GM23338 (cell line): ENCODE measurements at regions not wholly inside any gene's neighbourhood (a gene's known extent, or its start where the extent isn't known, plus 50 kb on each side); places are given as distances from the start of the nearest gene placed in this dataset.

Source experiments
- ATAC-seq: fragments of 200-7000 bp; cut with Tn5 transposase; 3 replicates; pipeline ENCODE4 v1.9.1; 2020
- DNase-seq: peaks from one replicate; pipeline ENCODE4 v3.0.0-alpha.2; 2015; ENCODE audit warnings: low spot score
- H2AFZ ChIP-seq: fragments of 200-600 bp; sonication (generic); 2 replicates; pipeline ENCODE4 v1.8.0; 2016; ENCODE audit warnings: antibody characterized with exemption, mild to moderate bottlenecking, moderate library complexity
- H3F3A ChIP-seq: fragments of 200-600 bp; sonication (generic); replicated peaks from 2 replicates; pipeline ENCODE4 v1.8.0; 2017; ENCODE audit warnings: antibody characterized with exemption, mixed run types, low read depth
- H3K27ac ChIP-seq: fragments of 200-600 bp; sonication (generic); 2 replicates; pipeline ENCODE4 v1.6.1; 2016; ENCODE audit warnings: low read depth
- H3K27me3 ChIP-seq: fragments of 200-600 bp; sonication (generic); 2 replicates; pipeline ENCODE4 v1.8.0; 2016; ENCODE audit warnings: mild to moderate bottlenecking, mixed run types, moderate library complexity; ENCODE audit not compliant: insufficient read depth
- H3K36me3 ChIP-seq: fragments of 200-600 bp; sonication (generic); 2 replicates; pipeline ENCODE4 v1.8.0; 2016; ENCODE audit warnings: mild to moderate bottlenecking; ENCODE audit not compliant: insufficient read depth
- H3K4me1 ChIP-seq: fragments of 200-600 bp; sonication (generic); 2 replicates; pipeline ENCODE4 v1.8.0; 2016; ENCODE audit warnings: mild to moderate bottlenecking, moderate library complexity; ENCODE audit not compliant: insufficient read depth
- H3K4me2 ChIP-seq: fragments of 200-600 bp; sonication (generic); 2 replicates; pipeline ENCODE4 v1.7.1; 2017; ENCODE audit warnings: mixed run types
- H3K4me3 ChIP-seq: fragments of 200-600 bp; sonication (generic); 2 replicates; pipeline ENCODE4 v1.6.1; 2016; ENCODE audit warnings: mixed run types
- H3K79me2 ChIP-seq: fragments of 200-600 bp; sonication (generic); replicated peaks from 2 replicates; pipeline ENCODE4 v1.8.0; 2017; ENCODE audit warnings: mild to moderate bottlenecking; ENCODE audit not compliant: insufficient read depth
- H3K9me2 ChIP-seq: fragments of 200-600 bp; sonication (generic); 2 replicates; pipeline ENCODE4 v1.8.0; 2017; ENCODE audit not compliant: insufficient read depth
- H4K20me1 ChIP-seq: fragments of 200-600 bp; sonication (generic); replicated peaks from 2 replicates; pipeline ENCODE4 v1.8.0; 2017; ENCODE audit warnings: mild to moderate bottlenecking; ENCODE audit not compliant: insufficient read depth
- H3K27ac Mint-ChIP-seq: 2 replicates; pipeline ENCODE4 v1.8.0; 2020; ENCODE audit warnings: inconsistent platforms, mild to moderate bottlenecking, moderate library complexity, mixed read lengths
- H3K27me3 Mint-ChIP-seq: 3 replicates; pipeline ENCODE4 v1.8.0; 2022; ENCODE audit warnings: low read depth, mild to moderate bottlenecking, moderate library complexity, mixed read lengths, inconsistent platforms; ENCODE audit not compliant: insufficient read depth, poor library complexity
- H3K36me3 Mint-ChIP-seq: 3 replicates; pipeline ENCODE4 v1.8.0; 2021; ENCODE audit warnings: low read depth, mild to moderate bottlenecking, inconsistent platforms, moderate library complexity, mixed read lengths
- H3K4me1 Mint-ChIP-seq: 3 replicates; pipeline ENCODE4 v1.8.0; 2020; ENCODE audit warnings: mild to moderate bottlenecking, inconsistent platforms, mixed read lengths
- H3K4me3 Mint-ChIP-seq: 3 replicates; pipeline ENCODE4 v1.8.0; 2021; ENCODE audit warnings: moderate library complexity, mild to moderate bottlenecking, inconsistent platforms, mixed read lengths
- H3K9me3 Mint-ChIP-seq: 3 replicates; pipeline ENCODE4 v1.8.0; 2020; ENCODE audit warnings: moderate library complexity, mild to moderate bottlenecking, inconsistent platforms, mixed read lengths
- CREB1 ChIP-seq: fragments of 250-450 bp; sonication (Bioruptor Pico); IDR thresholded peaks from 2 replicates; pipeline ENCODE4 v1.5.0; 2020; ENCODE audit warnings: low read depth, mild to moderate bottlenecking, moderate library complexity
- EZH2 ChIP-seq: fragments of 200-600 bp; sonication (generic); IDR thresholded peaks from one replicate; pipeline ENCODE4 v1.8.0; 2017; ENCODE audit warnings: antibody characterized with exemption, mild to moderate bottlenecking, low read depth; ENCODE audit not compliant: unreplicated experiment
- NANOG ChIP-seq: IDR thresholded peaks from 2 replicates; pipeline ENCODE4 v1.6.1; 2016; ENCODE audit warnings: antibody characterized with exemption, borderline replicate concordance
- STAT1 ChIP-seq: IDR thresholded peaks from one replicate; pipeline ENCODE4 v1.6.1; 2016; ENCODE audit warnings: antibody characterized with exemption; ENCODE audit not compliant: unreplicated experiment
- TF ChIP-seq, protein P1 (sequence below): IDR thresholded peaks from 2 replicates; pipeline ENCODE4 v1.6.1; 2016; ENCODE audit warnings: antibody characterized with exemption
- TF ChIP-seq, protein P2 (sequence below), 2 experiments: fragments of 200-600 bp in 1 of 2; sonication (generic) in 1 of 2; conservative IDR thresholded peaks; 2 replicates each; pipeline versions ENCODE4 v1.5.1 to v1.6.1; 2016 to 2017; ENCODE audit warnings: antibody characterized with exemption in 2 of 2, low read depth in 2 of 2, mild to moderate bottlenecking in 2 of 2, moderate library complexity in 1 of 2

DNA sequence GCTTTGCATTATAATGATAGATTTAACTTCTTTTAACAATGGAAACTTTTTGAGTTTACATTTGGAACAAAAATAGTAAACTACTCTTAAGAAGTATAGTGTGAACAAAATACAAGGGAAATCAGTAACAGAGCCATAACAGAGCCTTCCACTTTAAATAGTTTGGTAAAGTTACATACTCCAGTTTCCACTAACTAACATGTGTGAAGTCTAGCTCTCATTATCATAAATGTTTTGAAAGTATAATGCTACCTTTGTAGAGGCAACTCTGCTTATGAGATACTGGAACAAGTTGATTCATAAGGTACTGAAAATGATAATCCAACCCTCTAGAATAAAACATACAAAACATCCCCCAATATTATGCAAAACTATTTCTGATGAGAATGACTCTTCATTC is 1155.1 kb upstream of the ADGRL2 start:
- no peaks in the 10 kb centered on the region for H3F3A ChIP-seq
- no peaks in the 10 kb centered on the region for H3K9me2 ChIP-seq
- H3K4me1 Mint-ChIP-seq, result peaks cover 4% of the 10 kb centered on the region
- H3K27ac ChIP-seq, result no peak overlapping the region
- TF ChIP-seq EZH2 (no peak), STAT1 (no peak)
- TF ChIP-seq, protein P1, sequence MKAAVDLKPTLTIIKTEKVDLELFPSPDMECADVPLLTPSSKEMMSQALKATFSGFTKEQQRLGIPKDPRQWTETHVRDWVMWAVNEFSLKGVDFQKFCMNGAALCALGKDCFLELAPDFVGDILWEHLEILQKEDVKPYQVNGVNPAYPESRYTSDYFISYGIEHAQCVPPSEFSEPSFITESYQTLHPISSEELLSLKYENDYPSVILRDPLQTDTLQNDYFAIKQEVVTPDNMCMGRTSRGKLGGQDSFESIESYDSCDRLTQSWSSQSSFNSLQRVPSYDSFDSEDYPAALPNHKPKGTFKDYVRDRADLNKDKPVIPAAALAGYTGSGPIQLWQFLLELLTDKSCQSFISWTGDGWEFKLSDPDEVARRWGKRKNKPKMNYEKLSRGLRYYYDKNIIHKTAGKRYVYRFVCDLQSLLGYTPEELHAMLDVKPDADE, result no peak
- H3K79me2 ChIP-seq, result no peaks in the 10 kb centered on the region
- no peak overlapping the region for H3K4me3 Mint-ChIP-seq
- no peak overlapping the region for H3K4me2 ChIP-seq
- H3K27me3 Mint-ChIP-seq, result no peaks in the 10 kb centered on the region
- H3K36me3 ChIP-seq, result no peaks in the 10 kb centered on the region
- H3K4me1 ChIP-seq, result no peaks in the 10 kb centered on the region; the same call in 1 of the 2 replicates
- ATAC-seq (no peak), DNase-seq (no peak)
- no peaks in the 10 kb centered on the region for H4K20me1 ChIP-seq
- no peaks in the 10 kb centered on the region for H3K27me3 ChIP-seq
- no peak overlapping the region for H3K4me3 ChIP-seq
- H3K36me3 Mint-ChIP-seq, result no peaks in the 10 kb centered on the region
- no peaks in the 10 kb centered on the region for H3K9me3 Mint-ChIP-seq
- H2AFZ ChIP-seq, result no peak overlapping the region
- H3K27ac Mint-ChIP-seq, result no peak overlapping the region

DNA sequence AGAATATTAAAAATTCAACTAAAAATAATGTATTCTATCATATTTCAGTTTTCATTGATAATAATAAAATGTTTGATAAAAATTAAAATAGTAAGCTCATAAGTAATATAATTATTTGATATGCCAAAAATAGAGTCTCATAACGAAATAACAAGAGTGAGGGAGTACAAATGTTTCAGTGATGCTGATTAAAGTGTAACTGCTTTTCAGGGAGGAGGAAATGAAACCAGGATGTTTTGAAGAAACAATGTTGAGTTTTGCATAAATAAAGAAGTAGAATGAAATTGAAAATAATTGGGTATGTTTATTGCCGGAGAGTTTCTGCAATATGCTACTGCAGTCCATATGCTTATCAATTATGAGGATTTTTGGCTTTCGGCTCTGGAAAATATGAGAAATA is 1159.8 kb upstream of the ADGRL2 start:
- Histone ChIP-seq H3K9me2 (0 out of 2 replicates have a peak, but pooled peaks cover 5% of the 10 kb centered on the region), H3F3A (no peaks in the 10 kb centered on the region), H3K27me3 (no peaks in the 10 kb centered on the region), H3K4me2 (no peak overlapping the region), H3K4me3 (no peak overlapping the region), H3K4me1 (peaks cover 2% of the 10 kb centered on the region; the same call in 1 of the 2 replicates), H3K27ac (no peak overlapping the region), H2AFZ (no peak overlapping the region), H4K20me1 (no peaks in the 10 kb centered on the region), H3K79me2 (no peaks in the 10 kb centered on the region), H3K36me3 (no peaks in the 10 kb centered on the region)
- Mint-ChIP-seq H3K36me3 (peaks cover 8% of the 10 kb centered on the region; the same call in 1 of the 3 replicates), H3K27ac (no peak overlapping the region), H3K4me1 (peaks cover 8% of the 10 kb centered on the region), H3K4me3 (no peak overlapping the region), H3K27me3 (peaks cover 2% of the 10 kb centered on the region), H3K9me3 (peaks cover 5% of the 10 kb centered on the region; the same call in 2 of the 3 replicates)
- no peak for DNase-seq
- ATAC-seq, result no peak
- no peak for TF ChIP-seq NANOG
- TF ChIP-seq, protein P2, sequence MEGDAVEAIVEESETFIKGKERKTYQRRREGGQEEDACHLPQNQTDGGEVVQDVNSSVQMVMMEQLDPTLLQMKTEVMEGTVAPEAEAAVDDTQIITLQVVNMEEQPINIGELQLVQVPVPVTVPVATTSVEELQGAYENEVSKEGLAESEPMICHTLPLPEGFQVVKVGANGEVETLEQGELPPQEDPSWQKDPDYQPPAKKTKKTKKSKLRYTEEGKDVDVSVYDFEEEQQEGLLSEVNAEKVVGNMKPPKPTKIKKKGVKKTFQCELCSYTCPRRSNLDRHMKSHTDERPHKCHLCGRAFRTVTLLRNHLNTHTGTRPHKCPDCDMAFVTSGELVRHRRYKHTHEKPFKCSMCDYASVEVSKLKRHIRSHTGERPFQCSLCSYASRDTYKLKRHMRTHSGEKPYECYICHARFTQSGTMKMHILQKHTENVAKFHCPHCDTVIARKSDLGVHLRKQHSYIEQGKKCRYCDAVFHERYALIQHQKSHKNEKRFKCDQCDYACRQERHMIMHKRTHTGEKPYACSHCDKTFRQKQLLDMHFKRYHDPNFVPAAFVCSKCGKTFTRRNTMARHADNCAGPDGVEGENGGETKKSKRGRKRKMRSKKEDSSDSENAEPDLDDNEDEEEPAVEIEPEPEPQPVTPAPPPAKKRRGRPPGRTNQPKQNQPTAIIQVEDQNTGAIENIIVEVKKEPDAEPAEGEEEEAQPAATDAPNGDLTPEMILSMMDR (conservative IDR thresholded peaks at IDR 0.05; ENCODE audit: low read depth in 2 of 2), result no peak
- TF ChIP-seq CREB1 (CRISPR knock-in tag), result no peak

DNA sequence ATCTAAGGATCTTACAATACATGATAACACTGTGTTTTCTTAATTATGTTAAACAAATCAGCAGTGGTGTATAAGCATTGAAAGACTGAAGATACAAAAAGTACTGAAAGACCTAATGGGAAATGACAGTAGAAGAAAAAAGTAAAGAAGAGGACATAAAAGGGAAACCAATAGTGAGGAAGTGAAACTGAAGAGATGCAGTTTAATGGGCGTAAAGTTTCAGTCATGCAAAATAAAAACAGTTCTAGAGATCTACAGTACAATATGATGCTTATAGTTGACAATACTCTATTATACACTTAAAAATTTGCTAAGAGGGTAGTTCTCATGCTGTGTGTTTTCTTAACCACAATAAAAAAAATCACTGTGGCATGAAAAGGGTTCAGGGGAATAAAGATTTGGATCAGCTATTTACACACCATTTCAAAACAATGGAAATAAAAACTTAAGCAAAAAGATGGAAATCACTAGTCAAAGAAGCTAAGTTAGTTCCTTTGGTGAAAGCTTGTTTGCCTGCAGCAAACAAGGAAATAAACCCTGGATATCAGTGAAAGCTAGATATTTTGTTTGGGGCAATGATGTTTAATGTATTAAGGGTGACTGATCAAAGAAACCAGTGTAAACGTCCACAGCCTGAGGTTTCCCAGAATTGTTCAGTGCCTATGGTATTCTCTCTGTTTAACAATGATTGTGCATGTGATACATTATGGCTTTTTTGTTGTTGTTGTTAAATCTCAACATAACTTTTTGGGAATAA is 1160.8 kb upstream of the ADGRL2 start:
- no peak for ATAC-seq
- no peak overlapping the region for H3K4me3 Mint-ChIP-seq
- no peak overlapping the region for H3K27ac Mint-ChIP-seq
- H3K9me2 ChIP-seq, result 0 out of 2 replicates have a peak, but pooled peaks cover 5% of the 10 kb centered on the region
- H2AFZ ChIP-seq, result peak overlapping the region; percentile 31; the same call in 1 of the 2 replicates
- no peaks in the 10 kb centered on the region for H3F3A ChIP-seq
- no peak overlapping the region for H3K27ac ChIP-seq
- H3K79me2 ChIP-seq, result no peaks in the 10 kb centered on the region
- H4K20me1 ChIP-seq, result no peaks in the 10 kb centered on the region
- H3K4me1 ChIP-seq, result 0 out of 2 replicates have a peak, but pooled peaks cover 2% of the 10 kb centered on the region
- H3K4me2 ChIP-seq, result no peak overlapping the region
- peaks cover 5% of the 10 kb centered on the region; the same call in 2 of the 3 replicates for H3K9me3 Mint-ChIP-seq
- no peaks in the 10 kb centered on the region for H3K27me3 ChIP-seq
- peaks cover 2% of the 10 kb centered on the region for H3K27me3 Mint-ChIP-seq
- H3K36me3 ChIP-seq, result no peaks in the 10 kb centered on the region
- no peak for DNase-seq
- no peak overlapping the region for H3K4me3 ChIP-seq
- H3K4me1 Mint-ChIP-seq, result peaks cover 4% of the 10 kb centered on the region; the same call in 1 of the 3 replicates
- H3K36me3 Mint-ChIP-seq, result peaks cover 13% of the 10 kb centered on the region; the same call in 1 of the 3 replicates
